HUES48 (cell line): ENCODE measurements at regions not wholly inside any gene's neighbourhood (a gene's known extent, or its start where the extent isn't known, plus 50 kb on each side); places are given as distances from the start of the nearest gene placed in this dataset.
"Not testable (repeated sequence)": the region's sequence is repeated elsewhere in the genome, so short reads cannot be mapped to it uniquely, and the experiment has no call there.

Experiments
- H3K27ac ChIP-seq: one replicate; pipeline ENCODE4 v1.7.0; 2013; ENCODE audit warnings: low read depth, low read length, inconsistent platforms
- H3K27me3 ChIP-seq: 2 replicates; pipeline ENCODE4 v1.6.1; 2013; ENCODE audit warnings: mild to moderate bottlenecking, low read length; ENCODE audit not compliant: control insufficient read depth, insufficient read depth
- H3K36me3 ChIP-seq: 2 replicates; pipeline ENCODE4 v1.6.1; 2013; ENCODE audit warnings: low read length; ENCODE audit not compliant: control insufficient read depth, insufficient read depth
- H3K4me1 ChIP-seq: 2 replicates; pipeline ENCODE4 v1.6.1; 2013; ENCODE audit warnings: mild to moderate bottlenecking, low read length; ENCODE audit not compliant: control insufficient read depth, insufficient read depth
- H3K4me3 ChIP-seq: 2 replicates; pipeline ENCODE4 v1.5.1; 2013; ENCODE audit warnings: mild to moderate bottlenecking, low read depth, low read length
- H3K9ac ChIP-seq: 2 replicates; pipeline ENCODE4 v1.6.1; 2013; ENCODE audit warnings: mild to moderate bottlenecking, low read depth, low read length, moderate library complexity
- H3K9me3 ChIP-seq: 2 replicates; pipeline ENCODE4 v1.6.1; 2013; ENCODE audit warnings: low read length; ENCODE audit not compliant: control insufficient read depth, insufficient read depth

- Histone ChIP-seq H3K36me3 (no peaks in the 10 kb centered on the region), H3K4me3 (no peak overlapping the region), H3K27ac (no peak overlapping the region), H3K4me1 (no peaks in the 10 kb centered on the region), H3K9ac (no peak overlapping the region), H3K27me3 (peaks cover 100% of the 10 kb centered on the region), H3K9me3 (no peaks in the 10 kb centered on the region)
These were observed 130.0 kb downstream of the VPREB1 start for GRCh38 chr22:22374579-22374978.

- Histone ChIP-seq H3K9me3 (no peaks in the 10 kb centered on the region), H3K4me1 (no peaks in the 10 kb centered on the region), H3K27ac (no peak overlapping the region), H3K4me3 (no peak overlapping the region), H3K36me3 (no peaks in the 10 kb centered on the region), H3K27me3 (peaks cover 100% of the 10 kb centered on the region), H3K9ac (no peak overlapping the region)
These were observed 131.2 kb downstream of the VPREB1 start for GRCh38 chr22:22375576-22376351.

GRCh38 chr22:22376352-22376706 lies 131.7 kb downstream of the VPREB1 start:
- no peak overlapping the region for H3K27ac ChIP-seq
- no peaks in the 10 kb centered on the region for H3K4me1 ChIP-seq
- H3K9me3 ChIP-seq, result no peaks in the 10 kb centered on the region
- H3K4me3 ChIP-seq, result no peak overlapping the region
- H3K36me3 ChIP-seq, result no peaks in the 10 kb centered on the region
- peaks cover 98% of the 10 kb centered on the region for H3K27me3 ChIP-seq
- H3K9ac ChIP-seq, result no peak overlapping the region

- H3K9me3 ChIP-seq, H3K4me3 ChIP-seq, H3K36me3 ChIP-seq, H3K4me1 ChIP-seq, H3K9ac ChIP-seq, H3K27ac ChIP-seq: not testable (repeated sequence)
- peaks cover 98% of the 10 kb centered on the region for H3K27me3 ChIP-seq
These were observed 131.7 kb downstream of the ZNF280B start for GRCh38 chr22:22376884-22377283.

GRCh38 chr22:22377335-22377734 lies 131.2 kb downstream of the ZNF280B start:
- Histone ChIP-seq H3K9ac (no peak overlapping the region), H3K9me3 (no peaks in the 10 kb centered on the region), H3K4me3 (no peak overlapping the region), H3K27ac (no peak overlapping the region), H3K27me3 (peaks cover 98% of the 10 kb centered on the region), H3K36me3 (no peaks in the 10 kb centered on the region), H3K4me1 (no peaks in the 10 kb centered on the region)

- no peak overlapping the region for H3K4me3 ChIP-seq
- H3K4me1 ChIP-seq, result no peaks in the 10 kb centered on the region
- H3K36me3 ChIP-seq, result no peaks in the 10 kb centered on the region
- H3K9me3 ChIP-seq, result no peaks in the 10 kb centered on the region
- no peak overlapping the region for H3K9ac ChIP-seq
- H3K27ac ChIP-seq, result no peak overlapping the region
- peaks cover 98% of the 10 kb centered on the region for H3K27me3 ChIP-seq
These were observed 129.8 kb downstream of the ZNF280B start for GRCh38 chr22:22378446-22379415.

- no peaks in the 10 kb centered on the region for H3K9me3 ChIP-seq
- H3K4me3 ChIP-seq, result no peak overlapping the region
- no peak overlapping the region for H3K9ac ChIP-seq
- no peak overlapping the region for H3K27ac ChIP-seq
- H3K4me1 ChIP-seq, result no peaks in the 10 kb centered on the region
- H3K27me3 ChIP-seq, result peaks cover 98% of the 10 kb centered on the region
- H3K36me3 ChIP-seq, result no peaks in the 10 kb centered on the region
These were observed 128.2 kb downstream of the ZNF280B start for GRCh38 chr22:22380098-22381030.

GRCh38 chr22:22381292-22381691 lies 127.2 kb downstream of the ZNF280B start:
- not testable (repeated sequence) for H3K9me3 ChIP-seq, H3K4me1 ChIP-seq, H3K27ac ChIP-seq, H3K9ac ChIP-seq, H3K36me3 ChIP-seq, H3K4me3 ChIP-seq
- peaks cover 98% of the 10 kb centered on the region for H3K27me3 ChIP-seq

GRCh38 chr22:22384267-22384666 lies 124.3 kb downstream of the ZNF280B start:
- Histone ChIP-seq H3K36me3 (no peaks in the 10 kb centered on the region), H3K9me3 (no peaks in the 10 kb centered on the region), H3K9ac (no peak overlapping the region), H3K27ac (no peak overlapping the region), H3K27me3 (peaks cover 98% of the 10 kb centered on the region), H3K4me3 (no peak overlapping the region), H3K4me1 (no peaks in the 10 kb centered on the region)

- Histone ChIP-seq H3K4me1 (no peaks in the 10 kb centered on the region), H3K4me3 (no peak overlapping the region), H3K9me3 (no peaks in the 10 kb centered on the region), H3K27me3 (peaks cover 98% of the 10 kb centered on the region), H3K9ac (no peak overlapping the region), H3K36me3 (no peaks in the 10 kb centered on the region), H3K27ac (no peak overlapping the region)
These were observed 123.8 kb downstream of the ZNF280B start for GRCh38 chr22:22384668-22385244.
